ENCODE measurements at regions not wholly inside any gene's neighbourhood (a gene's known extent, or its start where the extent isn't known, plus 50 kb on each side); places are given as distances from the start of the nearest gene placed in this dataset.

DNA sequence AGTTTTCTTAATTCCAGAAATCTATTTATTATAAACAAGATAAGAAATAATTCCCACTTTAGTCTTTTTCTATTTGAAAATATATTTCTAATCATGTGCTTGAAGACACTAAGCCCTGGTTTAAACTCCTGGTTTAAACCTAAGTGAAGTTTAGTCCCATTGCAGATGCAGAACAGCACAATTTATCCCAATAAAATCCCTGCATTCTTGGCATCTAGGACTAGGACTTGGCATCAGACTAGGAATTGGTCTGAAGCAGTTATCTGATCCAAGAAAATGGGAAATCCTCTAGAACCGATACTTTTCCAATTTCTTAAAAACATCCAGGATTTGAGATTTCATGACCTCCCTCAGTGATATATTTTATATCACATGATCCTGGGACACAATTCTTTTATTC, 168.8 kb upstream of the VEPH1 start:
- TF ChIP-seq, protein P1, sequence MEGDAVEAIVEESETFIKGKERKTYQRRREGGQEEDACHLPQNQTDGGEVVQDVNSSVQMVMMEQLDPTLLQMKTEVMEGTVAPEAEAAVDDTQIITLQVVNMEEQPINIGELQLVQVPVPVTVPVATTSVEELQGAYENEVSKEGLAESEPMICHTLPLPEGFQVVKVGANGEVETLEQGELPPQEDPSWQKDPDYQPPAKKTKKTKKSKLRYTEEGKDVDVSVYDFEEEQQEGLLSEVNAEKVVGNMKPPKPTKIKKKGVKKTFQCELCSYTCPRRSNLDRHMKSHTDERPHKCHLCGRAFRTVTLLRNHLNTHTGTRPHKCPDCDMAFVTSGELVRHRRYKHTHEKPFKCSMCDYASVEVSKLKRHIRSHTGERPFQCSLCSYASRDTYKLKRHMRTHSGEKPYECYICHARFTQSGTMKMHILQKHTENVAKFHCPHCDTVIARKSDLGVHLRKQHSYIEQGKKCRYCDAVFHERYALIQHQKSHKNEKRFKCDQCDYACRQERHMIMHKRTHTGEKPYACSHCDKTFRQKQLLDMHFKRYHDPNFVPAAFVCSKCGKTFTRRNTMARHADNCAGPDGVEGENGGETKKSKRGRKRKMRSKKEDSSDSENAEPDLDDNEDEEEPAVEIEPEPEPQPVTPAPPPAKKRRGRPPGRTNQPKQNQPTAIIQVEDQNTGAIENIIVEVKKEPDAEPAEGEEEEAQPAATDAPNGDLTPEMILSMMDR (IDR thresholded peaks at IDR 0.05; ENCODE audit: poor library complexity, severe bottlenecking), result no peak
- TF ChIP-seq EP300 (conservative IDR thresholded peaks at IDR 0.05; ENCODE audit: poor library complexity, severe bottlenecking), result no peak
- no peak for TF ChIP-seq EZH2 (IDR thresholded peaks at IDR 0.05; ENCODE audit: borderline replicate concordance, insufficient read depth, low read length, poor library complexity, severe bottlenecking)
- no peak for TF ChIP-seq TAF1 (IDR thresholded peaks at IDR 0.05; ENCODE audit: low read depth)
- no peak for TF ChIP-seq POLR2AphosphoS5 (IDR thresholded peaks at IDR 0.05)
- TF ChIP-seq RAD21 (conservative IDR thresholded peaks at IDR 0.05), result no peak
- TF ChIP-seq, protein P2, sequence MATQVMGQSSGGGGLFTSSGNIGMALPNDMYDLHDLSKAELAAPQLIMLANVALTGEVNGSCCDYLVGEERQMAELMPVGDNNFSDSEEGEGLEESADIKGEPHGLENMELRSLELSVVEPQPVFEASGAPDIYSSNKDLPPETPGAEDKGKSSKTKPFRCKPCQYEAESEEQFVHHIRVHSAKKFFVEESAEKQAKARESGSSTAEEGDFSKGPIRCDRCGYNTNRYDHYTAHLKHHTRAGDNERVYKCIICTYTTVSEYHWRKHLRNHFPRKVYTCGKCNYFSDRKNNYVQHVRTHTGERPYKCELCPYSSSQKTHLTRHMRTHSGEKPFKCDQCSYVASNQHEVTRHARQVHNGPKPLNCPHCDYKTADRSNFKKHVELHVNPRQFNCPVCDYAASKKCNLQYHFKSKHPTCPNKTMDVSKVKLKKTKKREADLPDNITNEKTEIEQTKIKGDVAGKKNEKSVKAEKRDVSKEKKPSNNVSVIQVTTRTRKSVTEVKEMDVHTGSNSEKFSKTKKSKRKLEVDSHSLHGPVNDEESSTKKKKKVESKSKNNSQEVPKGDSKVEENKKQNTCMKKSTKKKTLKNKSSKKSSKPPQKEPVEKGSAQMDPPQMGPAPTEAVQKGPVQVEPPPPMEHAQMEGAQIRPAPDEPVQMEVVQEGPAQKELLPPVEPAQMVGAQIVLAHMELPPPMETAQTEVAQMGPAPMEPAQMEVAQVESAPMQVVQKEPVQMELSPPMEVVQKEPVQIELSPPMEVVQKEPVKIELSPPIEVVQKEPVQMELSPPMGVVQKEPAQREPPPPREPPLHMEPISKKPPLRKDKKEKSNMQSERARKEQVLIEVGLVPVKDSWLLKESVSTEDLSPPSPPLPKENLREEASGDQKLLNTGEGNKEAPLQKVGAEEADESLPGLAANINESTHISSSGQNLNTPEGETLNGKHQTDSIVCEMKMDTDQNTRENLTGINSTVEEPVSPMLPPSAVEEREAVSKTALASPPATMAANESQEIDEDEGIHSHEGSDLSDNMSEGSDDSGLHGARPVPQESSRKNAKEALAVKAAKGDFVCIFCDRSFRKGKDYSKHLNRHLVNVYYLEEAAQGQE (IDR thresholded peaks at IDR 0.05; ENCODE audit: borderline replicate concordance), result no peak
- TF ChIP-seq SMC3 (conservative IDR thresholded peaks at IDR 0.05; ENCODE audit: poor library complexity), result no peak
- no peak for TF ChIP-seq MXI1 (conservative IDR thresholded peaks at IDR 0.05; ENCODE audit: poor library complexity, severe bottlenecking)
